ENCODE measurements at regions not wholly inside any gene's neighbourhood (a gene's known extent, or its start where the extent isn't known, plus 50 kb on each side); places are given as distances from the start of the nearest gene placed in this dataset.

GRCh38 chr2:223494942-223495341, 107.2 kb downstream of the SCG2 start:
- TF ChIP-seq CTCF (IDR thresholded peaks at IDR 0.05) (no peak), MXI1 (IDR thresholded peaks at IDR 0.05; ENCODE audit: low read depth, low read length) (no peak), POLR2AphosphoS5 (IDR thresholded peaks at IDR 0.05; ENCODE audit: low read depth, low read length) (no peak), USF1 (IDR thresholded peaks at IDR 0.05; ENCODE audit: borderline replicate concordance, low read depth) (no peak), RCOR1 (IDR thresholded peaks at IDR 0.05; ENCODE audit: low read length) (no peak), TAF1 (IDR thresholded peaks at IDR 0.05; ENCODE audit: borderline replicate concordance, low read depth, low read length) (no peak), GATA2 (CRISPR knock-in tag; IDR thresholded peaks at IDR 0.05) (no peak), GABPA (IDR thresholded peaks at IDR 0.05; ENCODE audit: low read depth) (no peak), RAD21 (IDR thresholded peaks at IDR 0.05; ENCODE audit: low read length) (no peak), USF2 (IDR thresholded peaks at IDR 0.05; ENCODE audit: borderline replicate concordance, low read depth, low read length) (no peak), YY1 (IDR thresholded peaks at IDR 0.05; ENCODE audit: low read depth) (no peak)
- TF ChIP-seq, protein P1, sequence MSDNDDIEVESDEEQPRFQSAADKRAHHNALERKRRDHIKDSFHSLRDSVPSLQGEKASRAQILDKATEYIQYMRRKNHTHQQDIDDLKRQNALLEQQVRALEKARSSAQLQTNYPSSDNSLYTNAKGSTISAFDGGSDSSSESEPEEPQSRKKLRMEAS (IDR thresholded peaks at IDR 0.05; ENCODE audit: low read depth), result no peak
- TF ChIP-seq, protein P2, sequence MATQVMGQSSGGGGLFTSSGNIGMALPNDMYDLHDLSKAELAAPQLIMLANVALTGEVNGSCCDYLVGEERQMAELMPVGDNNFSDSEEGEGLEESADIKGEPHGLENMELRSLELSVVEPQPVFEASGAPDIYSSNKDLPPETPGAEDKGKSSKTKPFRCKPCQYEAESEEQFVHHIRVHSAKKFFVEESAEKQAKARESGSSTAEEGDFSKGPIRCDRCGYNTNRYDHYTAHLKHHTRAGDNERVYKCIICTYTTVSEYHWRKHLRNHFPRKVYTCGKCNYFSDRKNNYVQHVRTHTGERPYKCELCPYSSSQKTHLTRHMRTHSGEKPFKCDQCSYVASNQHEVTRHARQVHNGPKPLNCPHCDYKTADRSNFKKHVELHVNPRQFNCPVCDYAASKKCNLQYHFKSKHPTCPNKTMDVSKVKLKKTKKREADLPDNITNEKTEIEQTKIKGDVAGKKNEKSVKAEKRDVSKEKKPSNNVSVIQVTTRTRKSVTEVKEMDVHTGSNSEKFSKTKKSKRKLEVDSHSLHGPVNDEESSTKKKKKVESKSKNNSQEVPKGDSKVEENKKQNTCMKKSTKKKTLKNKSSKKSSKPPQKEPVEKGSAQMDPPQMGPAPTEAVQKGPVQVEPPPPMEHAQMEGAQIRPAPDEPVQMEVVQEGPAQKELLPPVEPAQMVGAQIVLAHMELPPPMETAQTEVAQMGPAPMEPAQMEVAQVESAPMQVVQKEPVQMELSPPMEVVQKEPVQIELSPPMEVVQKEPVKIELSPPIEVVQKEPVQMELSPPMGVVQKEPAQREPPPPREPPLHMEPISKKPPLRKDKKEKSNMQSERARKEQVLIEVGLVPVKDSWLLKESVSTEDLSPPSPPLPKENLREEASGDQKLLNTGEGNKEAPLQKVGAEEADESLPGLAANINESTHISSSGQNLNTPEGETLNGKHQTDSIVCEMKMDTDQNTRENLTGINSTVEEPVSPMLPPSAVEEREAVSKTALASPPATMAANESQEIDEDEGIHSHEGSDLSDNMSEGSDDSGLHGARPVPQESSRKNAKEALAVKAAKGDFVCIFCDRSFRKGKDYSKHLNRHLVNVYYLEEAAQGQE (IDR thresholded peaks at IDR 0.05; ENCODE audit: low read depth, low read length), result no peak

Measured in SK-N-SH (cell line).